Esophagus muscularis mucosa (tissue), 4 donors: ENCODE measurements at regions not wholly inside any gene's neighbourhood (a gene's known extent, or its start where the extent isn't known, plus 50 kb on each side); places are given as distances from the start of the nearest gene placed in this dataset.

Experiments used
- DNase-seq: peaks from one replicate; pipeline ENCODE4 v3.0.0-alpha.2; 2017; ENCODE audit errors: extremely low spot score
- H3K27ac ChIP-seq, 4 donors: fragments of 200-600 bp; sonication (generic); replicated peaks in 1 of 4; 1 replicate in 3 of 4; 2 replicates in 1 of 4; pipeline ENCODE4 v1.5.1; 2016 to 2019; ENCODE audit warnings: mild to moderate bottlenecking in 1 of 4
- H3K27me3 ChIP-seq, 4 donors: fragments of 200-600 bp; sonication (generic); one replicate each; pipeline versions ENCODE4 v1.5.1 to v1.6.0; 2016 to 2019
- H3K36me3 ChIP-seq, 4 donors: fragments of 200-600 bp; sonication (generic); one replicate each; pipeline ENCODE4 v1.5.1; 2016 to 2019
- H3K4me1 ChIP-seq, 4 donors: fragments of 200-600 bp; sonication (generic); one replicate each; pipeline ENCODE4 v1.5.1; 2016 to 2019
- H3K4me3 ChIP-seq, 4 donors: fragments of 200-600 bp; sonication (generic); 1 replicate in 2 of 4; 2 replicates in 2 of 4; pipeline ENCODE4 v1.5.1; 2016 to 2019; ENCODE audit warnings: mild to moderate bottlenecking in 4 of 4, moderate library complexity in 1 of 4
- H3K9me3 ChIP-seq, 4 donors: fragments of 200-600 bp; sonication (generic); 1 replicate in 3 of 4; 2 replicates in 1 of 4; pipeline ENCODE4 v1.5.1; 2016 to 2019
- EP300 ChIP-seq: sonication (generic); formaldehyde crosslinking; IDR thresholded peaks from one replicate; pipeline ENCODE4 v1.6.1; 2017; ENCODE audit warnings: antibody characterized with exemption
- POLR2A ChIP-seq: fragments of 450-650 bp; IDR thresholded peaks from one replicate; pipeline ENCODE4 v1.6.1; 2017; ENCODE audit warnings: antibody characterized with exemption, moderate library complexity, mild to moderate bottlenecking, low read depth
- POLR2AphosphoS5 ChIP-seq, 2 donors: sonication (generic); formaldehyde crosslinking; IDR thresholded peaks; one replicate each; pipeline ENCODE4 v1.6.1; 2017; ENCODE audit warnings: antibody characterized with exemption in 2 of 2
- WGBS: methylation state at CpG from one replicate; pipeline ENCODE4 v1.1.5; 2018; 5-methylcytosine and 5-hydroxymethylcytosine counted together
- intact Hi-C: fragments of 100-400 bp; cut with DNase I; formaldehyde crosslinking; loops from one replicate; pipeline ENCODE4 v1.15.1; 2023
- TF ChIP-seq, protein P1 (sequence below), 3 experiments: fragments of 200-600 bp in 2 of 3; fragments of 450-650 bp in 1 of 3; sonication (generic) in 2 of 3; IDR thresholded peaks; one replicate each; pipeline ENCODE4 v1.5.1; 2017 to 2019; ENCODE audit warnings: antibody characterized with exemption in 3 of 3, mild to moderate bottlenecking in 2 of 3, moderate library complexity in 1 of 3

DNA sequence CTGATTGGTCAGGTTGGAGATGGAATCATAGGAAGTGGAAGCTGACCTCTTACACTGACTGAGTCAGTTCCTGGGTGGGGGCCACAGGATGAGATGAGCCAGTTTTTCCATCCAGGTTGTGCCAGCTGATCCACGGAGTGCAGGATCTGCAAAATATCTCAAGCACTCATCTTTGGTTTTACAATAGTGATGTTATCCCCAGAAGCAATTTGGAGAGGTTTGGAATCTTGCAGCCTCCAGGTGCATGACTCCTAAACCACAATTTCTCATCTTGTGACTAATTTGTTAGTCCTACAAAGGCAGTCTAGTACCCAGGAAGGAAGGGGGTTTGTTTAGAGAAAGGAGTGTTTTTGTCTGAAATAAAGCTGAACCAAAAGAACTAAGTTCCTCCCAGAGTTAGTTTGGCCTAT lies 212.8 kb downstream of the SLITRK6 start:
- WGBS, result 28% methylated on average over 1 of the region's 1 CpG
- no peaks in the 10 kb centered on the region for H3K36me3 ChIP-seq
- no peaks in the 10 kb centered on the region for H3K4me1 ChIP-seq
- no peak for DNase-seq
- intact Hi-C loops, result no loop called here
- no peaks in the 10 kb centered on the region for H3K27me3 ChIP-seq
- no peak overlapping the region for H3K27ac ChIP-seq
- no peaks in the 10 kb centered on the region for H3K9me3 ChIP-seq
- no peak overlapping the region for H3K4me3 ChIP-seq
- TF ChIP-seq EP300 (no peak), POLR2AphosphoS5 (IDR thresholded peaks at IDR 0.05) (no peak), POLR2A (no peak)
- TF ChIP-seq, protein P1, sequence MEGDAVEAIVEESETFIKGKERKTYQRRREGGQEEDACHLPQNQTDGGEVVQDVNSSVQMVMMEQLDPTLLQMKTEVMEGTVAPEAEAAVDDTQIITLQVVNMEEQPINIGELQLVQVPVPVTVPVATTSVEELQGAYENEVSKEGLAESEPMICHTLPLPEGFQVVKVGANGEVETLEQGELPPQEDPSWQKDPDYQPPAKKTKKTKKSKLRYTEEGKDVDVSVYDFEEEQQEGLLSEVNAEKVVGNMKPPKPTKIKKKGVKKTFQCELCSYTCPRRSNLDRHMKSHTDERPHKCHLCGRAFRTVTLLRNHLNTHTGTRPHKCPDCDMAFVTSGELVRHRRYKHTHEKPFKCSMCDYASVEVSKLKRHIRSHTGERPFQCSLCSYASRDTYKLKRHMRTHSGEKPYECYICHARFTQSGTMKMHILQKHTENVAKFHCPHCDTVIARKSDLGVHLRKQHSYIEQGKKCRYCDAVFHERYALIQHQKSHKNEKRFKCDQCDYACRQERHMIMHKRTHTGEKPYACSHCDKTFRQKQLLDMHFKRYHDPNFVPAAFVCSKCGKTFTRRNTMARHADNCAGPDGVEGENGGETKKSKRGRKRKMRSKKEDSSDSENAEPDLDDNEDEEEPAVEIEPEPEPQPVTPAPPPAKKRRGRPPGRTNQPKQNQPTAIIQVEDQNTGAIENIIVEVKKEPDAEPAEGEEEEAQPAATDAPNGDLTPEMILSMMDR (IDR thresholded peaks at IDR 0.05), result no peak

DNA sequence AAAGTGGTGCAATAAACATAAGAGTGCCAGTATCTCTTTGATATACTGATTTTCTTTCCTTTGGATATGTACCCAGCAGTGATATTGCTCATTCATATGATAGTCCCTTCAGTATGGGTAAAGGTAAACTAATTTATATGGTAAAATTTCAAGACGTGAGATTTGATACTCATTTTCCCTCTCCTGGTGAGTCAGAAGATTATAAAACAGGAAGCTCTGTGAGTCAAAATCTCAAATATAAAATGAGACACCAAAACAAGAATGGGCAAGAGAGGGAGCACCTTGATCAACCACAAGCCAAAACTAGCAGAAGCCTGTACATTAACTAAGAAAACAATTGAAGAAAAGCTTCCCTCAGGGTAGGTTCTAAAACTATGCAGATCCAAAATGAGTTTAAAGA lies 216.3 kb downstream of the SLITRK6 start:
- intact Hi-C loops, result no loop called here
- H3K27me3 ChIP-seq, result no peaks in the 10 kb centered on the region
- no peaks in the 10 kb centered on the region for H3K9me3 ChIP-seq
- DNase-seq, result no peak
- no peaks in the 10 kb centered on the region for H3K4me1 ChIP-seq
- no peaks in the 10 kb centered on the region for H3K36me3 ChIP-seq
- 89% methylated on average over 1 of the region's 1 CpG for WGBS
- H3K27ac ChIP-seq, result no peak overlapping the region
- TF ChIP-seq, protein P1 (IDR thresholded peaks at IDR 0.05), result no peak
- TF ChIP-seq EP300, result no peak
- no peak for TF ChIP-seq POLR2AphosphoS5 (IDR thresholded peaks at IDR 0.05)
- TF ChIP-seq POLR2A, result no peak
- H3K4me3 ChIP-seq, result no peak overlapping the region

DNA sequence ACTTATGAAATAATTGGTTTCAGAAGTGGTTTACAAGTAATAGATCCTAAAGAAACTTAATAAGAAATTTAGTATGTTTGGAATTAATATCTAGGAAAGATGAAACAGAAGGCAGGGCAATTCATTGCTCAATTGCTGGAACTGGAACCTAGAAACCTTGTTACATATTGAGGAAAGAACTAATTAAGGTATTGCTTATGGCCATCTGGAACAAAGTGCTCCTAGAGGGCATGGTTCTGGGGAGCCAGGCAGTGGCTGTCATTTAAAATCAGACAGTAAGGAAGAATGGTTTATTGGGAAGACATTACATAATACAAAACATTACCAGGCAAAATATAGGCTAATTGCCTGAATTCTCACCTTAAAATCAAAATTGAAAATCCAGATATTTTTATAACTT lies 224.1 kb downstream of the SLITRK6 start:
- Histone ChIP-seq H3K36me3 (no peaks in the 10 kb centered on the region), H3K27ac (no peak overlapping the region), H3K4me1 (no peaks in the 10 kb centered on the region), H3K9me3 (no peaks in the 10 kb centered on the region), H3K27me3 (no peaks in the 10 kb centered on the region), H3K4me3 (no peak overlapping the region)
- intact Hi-C loops, result no loop called here
- DNase-seq, result no peak
- TF ChIP-seq, protein P1 (IDR thresholded peaks at IDR 0.05), result no peak
- TF ChIP-seq EP300 (no peak), POLR2AphosphoS5 (IDR thresholded peaks at IDR 0.05) (no peak), POLR2A (no peak)

DNA sequence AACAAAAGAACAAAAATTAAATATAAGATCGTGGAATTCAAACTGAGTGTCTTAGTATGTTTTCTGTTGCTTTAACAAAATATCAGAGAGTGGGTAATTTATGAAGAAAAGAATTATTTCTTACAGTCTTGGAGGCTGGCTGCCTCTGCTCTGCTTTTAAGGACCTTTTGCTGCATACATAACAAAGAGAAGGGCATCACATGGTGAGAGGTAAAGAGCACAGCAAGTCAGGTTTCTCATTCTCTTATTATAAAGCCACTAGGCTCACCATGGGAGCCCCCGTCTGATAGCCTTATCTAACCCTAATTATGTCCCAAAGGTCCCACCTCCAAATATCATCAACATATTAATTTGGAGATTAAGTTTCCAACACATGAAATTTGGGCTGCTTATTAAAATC lies 231.3 kb downstream of the SLITRK6 start:
- Histone ChIP-seq H3K4me3 (no peak overlapping the region), H3K27ac (no peak overlapping the region), H3K36me3 (no peaks in the 10 kb centered on the region), H3K9me3 (no peaks in the 10 kb centered on the region), H3K27me3 (no peaks in the 10 kb centered on the region), H3K4me1 (no peaks in the 10 kb centered on the region)
- DNase-seq, result no peak
- WGBS, result 89% methylated on average over 2 of the region's 2 CpGs
- TF ChIP-seq, protein P1 (IDR thresholded peaks at IDR 0.05), result no peak
- no peak for TF ChIP-seq POLR2A
- no peak for TF ChIP-seq EP300
- TF ChIP-seq POLR2AphosphoS5 (IDR thresholded peaks at IDR 0.05), result no peak
- intact Hi-C loops, result no loop called here

DNA sequence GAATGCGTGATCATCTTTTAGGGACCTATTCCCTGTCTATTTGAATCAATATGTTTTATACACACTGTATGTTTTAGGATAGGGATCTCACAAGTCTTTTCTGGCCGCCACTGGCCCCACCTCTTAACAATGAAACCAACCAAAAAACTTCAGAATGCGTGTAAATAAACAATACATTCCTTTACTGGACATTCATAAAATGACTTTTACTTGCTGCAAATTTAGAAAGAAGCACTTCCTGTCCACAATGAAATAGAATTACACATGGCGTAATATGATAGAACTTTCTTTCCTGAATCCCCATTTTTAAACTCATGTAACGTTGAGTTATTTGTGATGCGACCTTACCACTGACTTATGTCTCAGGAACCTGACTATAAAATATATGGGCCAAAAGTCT lies 233.6 kb downstream of the SLITRK6 start:
- Histone ChIP-seq H3K27ac (no peak overlapping the region), H3K27me3 (no peaks in the 10 kb centered on the region), H3K4me1 (no peaks in the 10 kb centered on the region), H3K36me3 (no peaks in the 10 kb centered on the region), H3K4me3 (no peak overlapping the region), H3K9me3 (no peaks in the 10 kb centered on the region)
- TF ChIP-seq POLR2AphosphoS5 (IDR thresholded peaks at IDR 0.05) (no peak), EP300 (no peak)
- intact Hi-C loops, result no loop called here
- WGBS, result 72% methylated on average over 6 of the region's 6 CpGs
- DNase-seq, result no peak
